ENCODE measurements at regions not wholly inside any gene's neighbourhood (a gene's known extent, or its start where the extent isn't known, plus 50 kb on each side); places are given as distances from the start of the nearest gene placed in this dataset.
A peak's percentile ranks its signal among the peaks of the same experiment; 100 is the strongest.
"Not testable (repeated sequence)": the region's sequence is repeated elsewhere in the genome, so short reads cannot be mapped to it uniquely, and the experiment has no call there.

DNA sequence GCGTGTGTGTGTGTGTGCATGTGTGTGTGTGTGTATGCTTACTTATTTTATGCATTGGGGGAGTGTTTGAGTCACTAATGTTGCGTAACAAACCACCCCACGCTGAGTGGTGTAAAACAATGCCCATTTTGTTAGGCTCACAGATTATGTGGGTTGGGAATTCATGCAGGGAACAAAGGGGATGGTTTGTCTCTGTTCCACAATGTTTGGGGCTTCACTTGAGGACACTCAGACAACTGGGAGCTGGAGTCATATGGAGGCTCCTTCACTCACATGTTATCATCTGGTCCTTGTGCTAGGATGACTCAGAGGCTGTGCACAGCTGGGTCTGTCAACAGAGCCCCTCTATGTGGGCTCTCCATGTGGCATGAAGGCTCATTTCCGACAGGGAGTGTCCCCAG is 51.3 kb upstream of the LARGE1 start:
- FAIRE-seq, result no peak
- DNase-seq (ENCODE audit: insufficient read length), result no peak
- TF ChIP-seq TAF1 (IDR thresholded peaks at IDR 0.05; ENCODE audit: borderline replicate concordance, low read depth, low read length) (no peak), POLR2AphosphoS5 (IDR thresholded peaks at IDR 0.05; ENCODE audit: low read depth, low read length) (no peak), POLR2A (IDR thresholded peaks at IDR 0.05; ENCODE audit: low read depth, low read length) (no peak)

DNA sequence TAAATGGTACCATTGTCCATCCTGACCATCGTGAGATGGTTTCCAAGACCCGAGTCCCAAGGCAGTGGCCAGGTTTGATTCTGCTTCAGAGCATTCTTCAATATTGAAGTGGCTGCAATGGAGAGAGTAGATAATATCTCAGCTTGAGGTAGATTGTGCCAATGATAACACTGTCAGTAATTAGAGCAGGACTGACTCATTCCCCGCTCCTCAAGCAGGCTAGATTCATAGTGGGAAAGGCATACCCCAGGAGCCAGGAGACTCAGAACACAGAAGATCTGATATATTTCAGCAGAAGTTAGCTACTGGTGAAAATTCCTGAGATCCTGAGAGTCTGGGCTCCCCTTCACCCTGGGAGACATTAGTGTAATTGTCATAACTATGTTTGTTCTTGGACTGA is 55.6 kb upstream of the LARGE1 start:
- DNase-seq (ENCODE audit: insufficient read length) (no peak), FAIRE-seq (no peak)
- no peak for TF ChIP-seq POLR2AphosphoS5 (IDR thresholded peaks at IDR 0.05; ENCODE audit: low read depth, low read length)
- TF ChIP-seq POLR2A (IDR thresholded peaks at IDR 0.05; ENCODE audit: low read depth, low read length), result no peak
- no peak for TF ChIP-seq TAF1 (IDR thresholded peaks at IDR 0.05; ENCODE audit: borderline replicate concordance, low read depth, low read length)

- TF ChIP-seq TAF1 (IDR thresholded peaks at IDR 0.05; ENCODE audit: borderline replicate concordance, low read depth, low read length) (no peak), POLR2A (IDR thresholded peaks at IDR 0.05; ENCODE audit: low read depth, low read length) (no peak), POLR2AphosphoS5 (IDR thresholded peaks at IDR 0.05; ENCODE audit: low read depth, low read length) (no peak)
- DNase-seq (ENCODE audit: insufficient read length), result no peak
- no peak for FAIRE-seq
Measured at GRCh38 chr22:33983558-33983957, 63.3 kb upstream of the LARGE1 start.

DNA sequence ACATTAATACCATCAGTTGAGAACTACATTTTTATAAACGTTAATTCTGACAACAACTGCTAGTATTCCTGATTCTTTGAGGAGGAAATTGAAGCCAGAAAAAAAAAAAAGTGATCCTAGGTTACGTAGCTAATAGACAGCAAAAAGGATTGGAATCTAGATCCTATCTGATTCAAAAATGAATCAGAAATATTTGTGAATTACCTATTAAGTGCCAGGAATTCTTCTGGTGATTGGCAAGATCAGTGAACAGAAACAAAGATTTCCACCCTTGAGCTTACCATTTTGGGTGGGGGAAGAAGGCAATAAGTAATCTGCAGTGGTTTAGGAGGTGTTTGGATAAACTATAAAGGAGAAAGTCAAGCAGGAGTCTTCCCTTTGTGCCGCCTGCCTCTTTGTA is 63.9 kb upstream of the LARGE1 start:
- DNase-seq (ENCODE audit: insufficient read length) (no peak), FAIRE-seq (no peak)
- no peak for TF ChIP-seq TAF1 (IDR thresholded peaks at IDR 0.05; ENCODE audit: borderline replicate concordance, low read depth, low read length)
- TF ChIP-seq POLR2A (IDR thresholded peaks at IDR 0.05; ENCODE audit: low read depth, low read length), result no peak
- no peak for TF ChIP-seq POLR2AphosphoS5 (IDR thresholded peaks at IDR 0.05; ENCODE audit: low read depth, low read length)

- FAIRE-seq (no peak), DNase-seq (ENCODE audit: insufficient read length) (no peak)
- TF ChIP-seq POLR2AphosphoS5 (IDR thresholded peaks at IDR 0.05; ENCODE audit: low read depth, low read length) (no peak), POLR2A (IDR thresholded peaks at IDR 0.05; ENCODE audit: low read depth, low read length) (no peak), TAF1 (IDR thresholded peaks at IDR 0.05; ENCODE audit: borderline replicate concordance, low read depth, low read length) (no peak)
Measured at GRCh38 chr22:33984656-33985285, 64.5 kb upstream of the LARGE1 start.

- no peak for FAIRE-seq
- TF ChIP-seq TAF1 (IDR thresholded peaks at IDR 0.05; ENCODE audit: borderline replicate concordance, low read depth, low read length), result no peak
- TF ChIP-seq POLR2A (IDR thresholded peaks at IDR 0.05; ENCODE audit: low read depth, low read length), result no peak
- no peak for TF ChIP-seq POLR2AphosphoS5 (IDR thresholded peaks at IDR 0.05; ENCODE audit: low read depth, low read length)
- DNase-seq (ENCODE audit: insufficient read length), result no peak
Measured at GRCh38 chr22:33985506-33985905, 65.2 kb upstream of the LARGE1 start.

- peak; percentile 25 for DNase-seq (ENCODE audit: insufficient read length)
- FAIRE-seq, result no peak
- TF ChIP-seq POLR2A (IDR thresholded peaks at IDR 0.05; ENCODE audit: low read depth, low read length), result no peak
- TF ChIP-seq TAF1 (IDR thresholded peaks at IDR 0.05; ENCODE audit: borderline replicate concordance, low read depth, low read length), result no peak
- TF ChIP-seq POLR2AphosphoS5 (IDR thresholded peaks at IDR 0.05; ENCODE audit: low read depth, low read length), result no peak
Measured at GRCh38 chr22:33986167-33986771, 66.0 kb upstream of the LARGE1 start.

GRCh38 chr22:33986954-33987353 is 66.7 kb upstream of the LARGE1 start:
- FAIRE-seq, result no peak
- TF ChIP-seq POLR2A (IDR thresholded peaks at IDR 0.05; ENCODE audit: low read depth, low read length) (no peak), POLR2AphosphoS5 (IDR thresholded peaks at IDR 0.05; ENCODE audit: low read depth, low read length) (no peak), TAF1 (IDR thresholded peaks at IDR 0.05; ENCODE audit: borderline replicate concordance, low read depth, low read length) (no peak)
- no peak for DNase-seq (ENCODE audit: insufficient read length)

- DNase-seq (ENCODE audit: insufficient read length); FAIRE-seq: not testable (repeated sequence)
Measured at GRCh38 chr22:33989263-33989662, 69.0 kb upstream of the LARGE1 start.

DNA sequence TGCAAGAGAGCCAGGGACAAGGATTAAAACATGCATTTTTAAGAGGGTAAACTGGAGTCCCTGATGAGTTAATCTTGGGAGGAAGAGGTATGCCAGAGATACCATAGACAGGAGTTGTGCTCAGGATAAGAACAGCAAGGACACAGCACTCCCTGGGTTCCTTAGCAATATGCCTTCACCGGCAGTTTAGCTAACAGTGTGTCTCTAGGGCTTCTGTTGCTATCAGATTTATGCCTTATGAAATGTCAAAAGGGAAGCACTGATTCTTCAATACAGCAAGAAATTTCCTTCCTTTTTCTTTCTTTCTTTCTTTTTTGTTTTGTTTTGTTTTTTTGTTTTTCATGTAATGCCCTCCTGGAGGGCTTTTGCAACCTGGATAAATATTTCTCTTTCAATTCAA is 71.3 kb upstream of the LARGE1 start:
- DNase-seq (ENCODE audit: insufficient read length), result no peak
- TF ChIP-seq POLR2AphosphoS5 (IDR thresholded peaks at IDR 0.05; ENCODE audit: low read depth, low read length), result no peak
- TF ChIP-seq POLR2A (IDR thresholded peaks at IDR 0.05; ENCODE audit: low read depth, low read length), result no peak
- no peak for TF ChIP-seq TAF1 (IDR thresholded peaks at IDR 0.05; ENCODE audit: borderline replicate concordance, low read depth, low read length)
- FAIRE-seq, result no peak

DNA sequence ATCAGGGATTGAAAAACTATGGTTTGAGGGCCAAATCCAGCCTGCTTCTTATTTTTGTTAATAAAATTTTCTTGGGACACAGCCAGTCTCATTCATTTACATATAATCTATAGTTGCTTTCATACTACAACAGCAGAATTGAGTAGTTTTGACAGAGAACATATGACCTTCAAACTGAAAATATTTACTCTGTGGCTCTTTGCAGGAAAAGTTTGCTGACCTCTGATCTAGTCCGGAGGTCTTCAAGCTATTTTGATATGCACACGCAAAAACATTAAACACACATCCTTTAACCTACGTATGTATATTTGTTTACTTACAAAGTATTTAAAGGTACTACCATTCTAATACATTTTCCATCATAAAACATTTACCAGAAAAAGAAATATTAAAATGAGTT is 76.5 kb upstream of the LARGE1 start:
- no peak for TF ChIP-seq POLR2A (IDR thresholded peaks at IDR 0.05; ENCODE audit: low read depth, low read length)
- TF ChIP-seq TAF1 (IDR thresholded peaks at IDR 0.05; ENCODE audit: borderline replicate concordance, low read depth, low read length), result no peak
- no peak for TF ChIP-seq POLR2AphosphoS5 (IDR thresholded peaks at IDR 0.05; ENCODE audit: low read depth, low read length)
- FAIRE-seq (no peak), DNase-seq (ENCODE audit: insufficient read length) (no peak)

GRCh38 chr22:34000879-34001526 is 80.7 kb upstream of the LARGE1 start:
- DNase-seq (ENCODE audit: insufficient read length) (no peak), FAIRE-seq (no peak)
- no peak for TF ChIP-seq POLR2AphosphoS5 (IDR thresholded peaks at IDR 0.05; ENCODE audit: low read depth, low read length)
- TF ChIP-seq TAF1 (IDR thresholded peaks at IDR 0.05; ENCODE audit: borderline replicate concordance, low read depth, low read length), result no peak
- TF ChIP-seq POLR2A (IDR thresholded peaks at IDR 0.05; ENCODE audit: low read depth, low read length), result no peak

Data from GM12892 (cell line).